RPMI8226 (cell line): ENCODE measurements at regions not wholly inside any gene's neighbourhood (a gene's known extent, or its start where the extent isn't known, plus 50 kb on each side); places are given as distances from the start of the nearest gene placed in this dataset.
A peak's percentile ranks its signal among the peaks of the same experiment; 100 is the strongest.
"Not testable (repeated sequence)": the region's sequence is repeated elsewhere in the genome, so short reads cannot be mapped to it uniquely, and the experiment has no call there.

Source experiments
- DNase-seq: peaks from one replicate; pipeline ENCODE4 v3.0.0-alpha.2; 2015

GRCh38 chr21:35170818-35171217 is 121.7 kb upstream of the RUNX1 start:
- no peak for DNase-seq

- DNase-seq = no peak
Measured at GRCh38 chr21:35170244-35170643, 121.1 kb upstream of the RUNX1 start.

GRCh38 chr21:35169574-35169973 is 120.5 kb upstream of the RUNX1 start:
- DNase-seq = no peak

GRCh38 chr21:35168735-35169134 is 119.6 kb upstream of the RUNX1 start:
- no peak for DNase-seq

- DNase-seq = no peak
Measured at GRCh38 chr21:35164971-35165483, 115.9 kb upstream of the RUNX1 start.

- DNase-seq = no peak
Measured at GRCh38 chr21:35164380-35164779, 115.3 kb upstream of the RUNX1 start.

GRCh38 chr21:35163411-35163810 is 114.3 kb upstream of the RUNX1 start:
- DNase-seq = no peak

- DNase-seq = no peak
Measured at GRCh38 chr21:35162831-35163230, 113.7 kb upstream of the RUNX1 start.

- DNase-seq = no peak
Measured at GRCh38 chr21:35159881-35160280, 110.8 kb upstream of the RUNX1 start.

- DNase-seq = not testable (repeated sequence)
Measured at GRCh38 chr21:35157374-35157773, 108.3 kb upstream of the RUNX1 start.

GRCh38 chr21:35156293-35157278 is 107.5 kb upstream of the RUNX1 start:
- DNase-seq = no peak

- no peak for DNase-seq
Measured at GRCh38 chr21:35154788-35155187, 105.7 kb upstream of the RUNX1 start.

- DNase-seq = no peak
Measured at GRCh38 chr21:35153671-35154070, 104.6 kb upstream of the RUNX1 start.

- no peak for DNase-seq
Measured at GRCh38 chr21:35150562-35151226, 101.6 kb upstream of the RUNX1 start.

GRCh38 chr21:35149698-35150097 is 100.6 kb upstream of the RUNX1 start:
- DNase-seq = no peak

- DNase-seq = no peak
Measured at GRCh38 chr21:35147439-35147838, 98.3 kb upstream of the RUNX1 start.

- DNase-seq = peak; percentile 17
Measured at GRCh38 chr21:35145626-35146233, 96.6 kb upstream of the RUNX1 start.

- no peak for DNase-seq
Measured at GRCh38 chr21:35144978-35145377, 95.9 kb upstream of the RUNX1 start.

- no peak for DNase-seq
Measured at GRCh38 chr21:35142036-35142815, 93.1 kb upstream of the RUNX1 start.

- DNase-seq = no peak
Measured at GRCh38 chr21:35139382-35139715, 90.2 kb upstream of the RUNX1 start.

- no peak for DNase-seq
Measured at GRCh38 chr21:35138665-35139381, 89.7 kb upstream of the RUNX1 start.

GRCh38 chr21:35136586-35137219 is 87.6 kb upstream of the RUNX1 start:
- DNase-seq = no peak
